GM13976 (cell line): ENCODE measurements at regions not wholly inside any gene's neighbourhood (a gene's known extent, or its start where the extent isn't known, plus 50 kb on each side); places are given as distances from the start of the nearest gene placed in this dataset.
"Not testable (repeated sequence)": the region's sequence is repeated elsewhere in the genome, so short reads cannot be mapped to it uniquely, and the experiment has no call there.

ENCODE experiments used
- DNase-seq: peaks from one replicate; pipeline ENCODE4 v3.0.0; 2012; ENCODE audit warnings: low spot score
- CTCF ChIP-seq: IDR thresholded peaks from 2 replicates; pipeline ENCODE4 v1.5.1; 2012; ENCODE audit warnings: borderline replicate concordance, mild to moderate bottlenecking; ENCODE audit not compliant: insufficient read depth; ENCODE audit errors: extremely low read depth, missing control alignments, control extremely low read depth
- in situ Hi-C: fragments of 300-500 bp; cut with MboI; formaldehyde crosslinking; loops from one replicate; pipeline ENCODE4 v1.12.0; 2022; ENCODE audit warnings: low sequenced_read_pairs, mixed read lengths, inconsistent platforms; ENCODE audit not compliant: unreplicated experiment

GRCh38 chr17:71869293-71869692 is 251.5 kb upstream of the SOX9 start:
- DNase-seq, result no peak
- in situ Hi-C loops, result no loop called here
- TF ChIP-seq CTCF, result no peak

- no peak for TF ChIP-seq CTCF
- in situ Hi-C loops, result no loop called here
- no peak for DNase-seq
Observed at GRCh38 chr17:71869841-71870545, 250.8 kb upstream of the SOX9 start.

DNA sequence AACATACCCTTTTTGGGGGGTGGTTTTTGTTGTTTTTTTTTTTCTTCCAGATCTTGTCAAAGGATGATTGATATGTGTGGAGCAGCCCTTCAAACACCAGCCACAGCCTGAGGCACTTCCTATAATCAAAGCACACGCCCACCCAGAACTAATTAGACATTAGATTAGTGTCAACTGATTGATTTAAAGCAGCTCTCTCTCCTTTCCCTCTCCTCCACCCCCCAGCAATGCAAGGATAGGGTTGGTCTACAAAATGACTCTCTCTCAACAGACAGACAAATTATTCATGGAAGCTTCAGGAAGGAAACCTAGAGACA is 250.3 kb upstream of the SOX9 start:
- DNase-seq, result no peak
- in situ Hi-C loops, result no loop called here
- TF ChIP-seq CTCF, result no peak

- no peak for TF ChIP-seq CTCF
- DNase-seq, result no peak
- in situ Hi-C loops, result no loop called here
Observed at GRCh38 chr17:71872843-71873485, 247.9 kb upstream of the SOX9 start.

GRCh38 chr17:71874773-71875172 is 246.0 kb upstream of the SOX9 start:
- DNase-seq, in situ Hi-C loops: not testable (repeated sequence)

DNA sequence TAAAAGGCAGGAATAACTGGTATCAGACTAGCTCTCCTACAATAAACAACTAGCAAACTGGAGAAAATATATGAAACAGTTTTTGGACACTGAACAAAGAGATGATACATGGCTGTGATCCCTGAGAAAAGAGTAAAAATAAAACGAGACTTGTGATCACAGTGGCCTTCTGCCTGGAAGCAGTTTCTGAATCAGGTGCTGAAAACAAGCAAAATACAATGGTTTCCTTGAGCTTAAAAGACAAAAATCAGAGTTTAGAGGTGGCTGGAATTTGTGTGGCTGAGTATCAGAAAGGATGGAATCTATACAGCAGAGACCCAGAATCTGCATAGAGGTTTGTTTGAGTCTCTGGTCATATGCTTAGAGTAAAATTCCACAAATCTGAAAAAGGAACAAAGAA is 242.5 kb upstream of the SOX9 start:
- no peak for TF ChIP-seq CTCF
- in situ Hi-C loops, result no loop called here
- DNase-seq, result no peak

GRCh38 chr17:71878998-71879397 is 241.8 kb upstream of the SOX9 start:
- TF ChIP-seq CTCF, result no peak
- DNase-seq, result no peak
- in situ Hi-C loops, result no loop called here
